OCI-LY1 (cell line): ENCODE measurements at regions not wholly inside any gene's neighbourhood (a gene's known extent, or its start where the extent isn't known, plus 50 kb on each side); places are given as distances from the start of the nearest gene placed in this dataset.
A peak's percentile ranks its signal among the peaks of the same experiment; 100 is the strongest.

Experiments
- EZH2 ChIP-seq: fragments of 200-600 bp; sonication (generic), shearing (Covaris generic); IDR thresholded peaks from 2 replicates; pipeline ENCODE4 v1.8.0; 2017; ENCODE audit warnings: borderline replicate concordance, mixed run types, mild to moderate bottlenecking, antibody characterized with exemption, low read length, moderate library complexity, mixed read lengths
- TF ChIP-seq, protein P1 (sequence below): fragments of 200-600 bp; sonication (generic), shearing (Covaris generic); IDR thresholded peaks from 2 replicates; pipeline ENCODE4 v1.5.1; 2017; ENCODE audit warnings: mild to moderate bottlenecking, antibody characterized with exemption, low read length, moderate library complexity, mixed read lengths

DNA sequence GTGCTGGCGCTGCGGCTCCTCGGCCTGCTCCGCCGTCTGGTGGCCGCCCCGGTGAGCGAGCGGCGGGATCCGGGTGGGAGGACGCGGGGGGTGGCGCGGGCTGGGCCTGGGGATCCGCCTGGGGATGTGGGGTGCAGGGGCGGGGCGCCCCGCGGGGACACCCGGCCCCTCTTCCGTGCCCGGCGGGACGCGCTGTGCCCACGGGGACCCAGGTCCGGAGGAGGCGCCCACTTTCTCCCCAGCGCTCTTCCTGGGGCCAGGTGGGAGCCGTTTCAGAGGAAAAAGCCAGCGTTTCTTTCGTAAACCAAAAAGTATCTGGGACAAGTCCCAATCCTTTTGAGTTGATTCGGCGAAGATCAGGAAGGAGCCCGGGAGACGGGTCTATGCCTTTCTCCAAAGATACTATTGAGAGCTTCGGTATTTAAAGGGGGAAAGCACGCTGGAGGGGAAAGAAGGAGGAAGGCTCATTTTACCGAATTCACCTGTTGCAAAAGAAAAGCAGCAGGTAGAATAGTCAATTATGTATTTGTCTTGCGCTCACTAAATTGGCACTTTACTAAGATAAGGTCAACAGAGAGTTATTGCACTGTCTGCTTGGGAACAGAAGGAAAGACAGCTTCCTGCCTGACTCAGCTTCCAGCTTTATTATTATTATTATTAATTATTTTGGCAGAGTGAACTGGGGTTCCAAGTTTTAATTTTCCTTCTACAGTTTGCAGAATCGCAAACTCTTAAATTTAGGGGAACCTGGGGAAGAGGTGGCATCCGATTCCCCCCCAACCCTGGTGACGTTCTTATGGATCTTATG, 81.5 kb upstream of the CD99 start:
- TF ChIP-seq EZH2, result no peak
- TF ChIP-seq, protein P1, sequence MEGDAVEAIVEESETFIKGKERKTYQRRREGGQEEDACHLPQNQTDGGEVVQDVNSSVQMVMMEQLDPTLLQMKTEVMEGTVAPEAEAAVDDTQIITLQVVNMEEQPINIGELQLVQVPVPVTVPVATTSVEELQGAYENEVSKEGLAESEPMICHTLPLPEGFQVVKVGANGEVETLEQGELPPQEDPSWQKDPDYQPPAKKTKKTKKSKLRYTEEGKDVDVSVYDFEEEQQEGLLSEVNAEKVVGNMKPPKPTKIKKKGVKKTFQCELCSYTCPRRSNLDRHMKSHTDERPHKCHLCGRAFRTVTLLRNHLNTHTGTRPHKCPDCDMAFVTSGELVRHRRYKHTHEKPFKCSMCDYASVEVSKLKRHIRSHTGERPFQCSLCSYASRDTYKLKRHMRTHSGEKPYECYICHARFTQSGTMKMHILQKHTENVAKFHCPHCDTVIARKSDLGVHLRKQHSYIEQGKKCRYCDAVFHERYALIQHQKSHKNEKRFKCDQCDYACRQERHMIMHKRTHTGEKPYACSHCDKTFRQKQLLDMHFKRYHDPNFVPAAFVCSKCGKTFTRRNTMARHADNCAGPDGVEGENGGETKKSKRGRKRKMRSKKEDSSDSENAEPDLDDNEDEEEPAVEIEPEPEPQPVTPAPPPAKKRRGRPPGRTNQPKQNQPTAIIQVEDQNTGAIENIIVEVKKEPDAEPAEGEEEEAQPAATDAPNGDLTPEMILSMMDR, result peak; percentile 30
